Activated CD4-positive, alpha-beta T cell treated with anti-CD3 and anti-CD28 coated beads for 4 hours (primary cell): ENCODE measurements at regions not wholly inside any gene's neighbourhood (a gene's known extent, or its start where the extent isn't known, plus 50 kb on each side); places are given as distances from the start of the nearest gene placed in this dataset.

Experiments used
- DNase-seq, 2 donors: peaks; one replicate each; pipeline ENCODE4 v3.0.0-alpha.2; 2020

- peak; percentile 12 to 40 for DNase-seq
Measured at GRCh38 chr2:212686285-212686895, 147.8 kb upstream of the ERBB4 start.

- no peak for DNase-seq
Measured at GRCh38 chr2:212683346-212684097, 144.9 kb upstream of the ERBB4 start.

GRCh38 chr2:212682937-212683336, 144.3 kb upstream of the ERBB4 start:
- no peak for DNase-seq

GRCh38 chr2:212677466-212677865, 138.9 kb upstream of the ERBB4 start:
- DNase-seq, result no peak

GRCh38 chr2:212672186-212672585, 133.6 kb upstream of the ERBB4 start:
- DNase-seq, result no peak

GRCh38 chr2:212669761-212670160, 131.2 kb upstream of the ERBB4 start:
- DNase-seq, result no peak

GRCh38 chr2:212667751-212668316, 129.2 kb upstream of the ERBB4 start:
- no peak for DNase-seq

- DNase-seq, result no peak
Measured at GRCh38 chr2:212665948-212666347, 127.3 kb upstream of the ERBB4 start.

GRCh38 chr2:212659441-212659840, 120.8 kb upstream of the ERBB4 start:
- DNase-seq, result no peak

- DNase-seq, result no peak
Measured at GRCh38 chr2:212649646-212650045, 111.0 kb upstream of the ERBB4 start.

- no peak for DNase-seq
Measured at GRCh38 chr2:212646698-212647366, 108.2 kb upstream of the ERBB4 start.

- no peak for DNase-seq
Measured at GRCh38 chr2:212644195-212644837, 105.7 kb upstream of the ERBB4 start.

- no peak for DNase-seq
Measured at GRCh38 chr2:212640428-212640827, 101.8 kb upstream of the ERBB4 start.

GRCh38 chr2:212638694-212639093, 100.1 kb upstream of the ERBB4 start:
- DNase-seq, result no peak

- DNase-seq, result no peak
Measured at GRCh38 chr2:212628586-212628985, 90.0 kb upstream of the ERBB4 start.

- no peak for DNase-seq
Measured at GRCh38 chr2:212626371-212626918, 87.8 kb upstream of the ERBB4 start.

GRCh38 chr2:212619954-212620353, 81.4 kb upstream of the ERBB4 start:
- DNase-seq, result no peak

GRCh38 chr2:212618636-212619035, 80.0 kb upstream of the ERBB4 start:
- DNase-seq, result no peak

GRCh38 chr2:212610872-212611425, 72.3 kb upstream of the ERBB4 start:
- no peak for DNase-seq

- DNase-seq, result no peak
Measured at GRCh38 chr2:212609479-212609878, 70.9 kb upstream of the ERBB4 start.

- DNase-seq, result no peak
Measured at GRCh38 chr2:212607080-212607479, 68.5 kb upstream of the ERBB4 start.

- no peak for DNase-seq
Measured at GRCh38 chr2:212606232-212606631, 67.6 kb upstream of the ERBB4 start.

- DNase-seq, result no peak
Measured at GRCh38 chr2:212596688-212597087, 58.1 kb upstream of the ERBB4 start.
